ENCODE measurements at regions not wholly inside any gene's neighbourhood (a gene's known extent, or its start where the extent isn't known, plus 50 kb on each side); places are given as distances from the start of the nearest gene placed in this dataset.

DNA sequence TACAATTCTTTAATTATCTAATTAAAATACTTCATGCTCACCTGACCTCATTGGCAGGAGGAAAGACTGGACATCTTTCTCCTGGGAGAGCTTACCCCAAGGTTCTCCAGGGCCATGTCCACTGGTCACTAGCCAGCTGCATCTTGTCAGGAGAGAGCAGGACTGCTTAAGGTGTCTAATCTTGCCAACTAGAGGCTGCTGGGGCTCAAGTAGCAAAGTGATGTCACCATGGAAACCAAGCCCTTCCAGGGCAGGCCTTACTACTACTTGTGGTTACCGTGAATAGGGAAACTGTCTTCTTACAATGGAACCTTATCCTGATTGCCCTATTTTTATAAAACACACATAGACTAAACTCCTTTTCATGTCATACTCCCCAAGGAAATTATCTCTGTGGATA lies 376.4 kb downstream of the SNAPC1 start:
- intact Hi-C loops (cut with micrococcal nuclease), result no loop called here

GRCh38 chr14:62141139-62141538 lies 378.9 kb downstream of the SNAPC1 start:
- intact Hi-C loops (cut with micrococcal nuclease), result no loop called here

DNA sequence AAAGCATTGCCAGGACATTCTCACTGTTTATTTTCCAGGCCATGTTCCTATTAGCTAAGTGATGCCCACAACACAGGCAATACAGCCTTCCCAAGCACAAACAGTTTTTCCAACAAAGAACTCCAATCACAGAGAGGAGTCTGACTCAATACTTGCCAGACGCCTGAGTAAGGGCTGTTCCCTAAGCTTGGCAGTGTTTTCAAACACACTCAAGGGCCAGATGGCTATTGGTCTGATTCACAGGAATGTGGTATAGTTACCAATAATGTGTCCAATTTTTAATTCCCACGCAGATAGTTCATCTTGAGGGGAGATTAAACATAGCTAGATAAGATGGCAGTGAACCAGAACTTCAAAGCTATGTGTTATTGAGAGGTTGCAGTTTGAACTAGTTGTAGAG lies 381.0 kb downstream of the SNAPC1 start:
- intact Hi-C loops (cut with micrococcal nuclease), result no loop called here

DNA sequence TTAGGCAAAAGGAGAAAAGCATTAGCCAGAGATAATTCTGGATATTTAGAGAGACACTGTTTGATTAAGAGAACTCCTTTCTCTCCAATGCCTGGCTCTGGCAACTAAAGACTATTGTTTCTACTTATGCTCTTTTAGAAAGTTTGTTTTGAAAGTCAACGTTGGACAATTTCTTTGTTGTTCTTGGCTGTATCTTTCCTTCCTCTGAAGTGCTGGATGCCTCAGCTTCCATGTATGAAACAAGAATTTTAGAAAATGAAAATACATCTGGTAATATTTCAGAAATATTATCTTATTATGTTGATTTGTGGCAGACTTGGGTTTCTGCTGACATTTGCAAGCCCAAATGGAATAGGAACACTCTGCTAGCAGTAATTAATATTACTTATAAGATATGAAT lies 382.6 kb downstream of the SNAPC1 start:
- intact Hi-C loops (cut with micrococcal nuclease), result no loop called here

- intact Hi-C loops (cut with micrococcal nuclease), result no loop called here
Observed at GRCh38 chr14:62146030-62146429, 383.8 kb downstream of the SNAPC1 start.

DNA sequence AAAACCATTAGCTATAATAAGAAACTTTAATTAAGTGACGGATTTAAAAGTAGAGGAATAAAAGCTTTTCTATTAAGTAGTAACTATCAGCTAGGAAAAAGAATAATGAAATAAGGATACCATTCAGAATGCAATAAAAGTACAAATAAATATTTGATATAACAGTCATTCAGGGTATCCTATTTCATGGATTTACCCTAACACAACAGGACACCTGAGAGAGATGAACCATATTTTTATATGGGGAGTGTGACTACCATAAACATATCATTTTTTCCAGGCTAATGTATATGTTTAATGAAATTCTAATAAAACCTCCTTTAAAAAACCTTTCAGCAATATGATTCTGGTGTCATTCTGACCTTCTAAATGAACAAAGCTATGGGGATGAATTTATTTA lies 393.8 kb downstream of the SNAPC1 start:
- intact Hi-C loops (cut with micrococcal nuclease), result no loop called here

DNA sequence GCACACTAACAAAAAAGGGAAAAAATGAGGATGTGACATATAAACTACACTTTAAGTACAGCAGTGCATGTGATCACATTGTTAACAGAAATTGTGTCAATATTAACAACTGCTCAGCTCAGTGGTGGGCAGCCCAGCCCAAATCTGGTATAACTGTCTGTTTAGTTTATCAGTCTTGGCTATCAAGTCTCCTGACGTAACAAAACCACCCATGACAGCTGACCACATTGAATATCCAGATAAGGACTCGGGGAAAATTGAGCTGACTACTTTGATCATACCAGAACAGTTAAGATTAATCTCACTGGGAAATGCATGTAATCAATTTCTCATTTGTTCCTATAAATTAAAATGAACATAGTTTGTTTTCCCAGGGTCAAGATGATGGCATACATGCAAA lies 396.6 kb downstream of the SNAPC1 start:
- intact Hi-C loops (cut with micrococcal nuclease), result no loop called here

DNA sequence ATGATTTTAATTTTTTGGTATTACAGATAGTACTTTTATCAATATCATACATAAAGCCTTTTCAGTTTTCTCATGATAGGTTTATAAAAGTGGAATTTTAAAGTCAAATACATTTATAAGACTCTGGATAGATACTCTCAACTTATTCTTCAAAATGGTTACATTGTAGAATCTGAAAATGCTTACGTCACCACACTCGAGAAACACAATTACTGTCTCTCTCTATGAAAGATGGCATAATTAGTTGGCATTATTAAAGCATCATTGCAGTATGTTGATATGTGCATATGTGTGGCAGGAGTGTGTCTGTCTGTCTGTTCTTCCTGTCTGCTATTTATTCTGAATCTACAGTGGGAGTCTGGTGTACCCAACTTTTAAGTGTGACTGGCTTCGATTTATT lies 397.1 kb downstream of the SNAPC1 start:
- intact Hi-C loops (cut with micrococcal nuclease), result no loop called here

- intact Hi-C loops (cut with micrococcal nuclease), result loop anchor here (1.0 to 2.0 kb wide), 2 partner anchors 1113 to 1608 kb away; no protein-coding TSS in a partner anchor
Observed at GRCh38 chr14:62162998-62163589, 400.9 kb downstream of the SNAPC1 start.

DNA sequence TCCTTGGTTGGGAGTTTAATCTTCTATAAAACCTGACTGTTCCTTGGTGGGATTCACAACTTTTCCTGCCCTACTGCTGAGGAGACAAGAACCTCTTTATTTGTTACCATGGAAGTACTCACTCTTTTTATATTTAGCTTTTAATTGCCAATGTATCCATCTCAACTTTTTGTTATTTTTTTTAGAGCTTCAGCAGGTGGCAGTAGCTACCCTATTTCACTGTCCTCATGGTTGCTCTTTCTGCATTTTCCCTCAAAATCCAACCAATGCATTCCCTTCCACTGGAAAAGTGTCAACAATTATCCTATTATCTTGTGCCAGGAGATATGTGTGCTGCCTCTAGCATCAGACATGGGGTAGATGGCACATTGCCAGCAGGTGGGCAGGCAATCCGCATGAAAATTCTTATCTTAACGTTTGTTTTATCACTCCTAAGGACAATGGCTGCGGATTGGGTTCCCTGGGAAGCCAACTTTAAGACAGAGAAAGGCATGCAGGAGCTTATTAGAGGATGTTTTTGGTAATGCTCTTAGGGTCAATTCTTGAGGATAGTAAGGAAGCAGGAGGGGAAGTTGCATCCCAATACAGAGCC lies 406.4 kb downstream of the SNAPC1 start:
- intact Hi-C loops (cut with micrococcal nuclease), result no loop called here

DNA sequence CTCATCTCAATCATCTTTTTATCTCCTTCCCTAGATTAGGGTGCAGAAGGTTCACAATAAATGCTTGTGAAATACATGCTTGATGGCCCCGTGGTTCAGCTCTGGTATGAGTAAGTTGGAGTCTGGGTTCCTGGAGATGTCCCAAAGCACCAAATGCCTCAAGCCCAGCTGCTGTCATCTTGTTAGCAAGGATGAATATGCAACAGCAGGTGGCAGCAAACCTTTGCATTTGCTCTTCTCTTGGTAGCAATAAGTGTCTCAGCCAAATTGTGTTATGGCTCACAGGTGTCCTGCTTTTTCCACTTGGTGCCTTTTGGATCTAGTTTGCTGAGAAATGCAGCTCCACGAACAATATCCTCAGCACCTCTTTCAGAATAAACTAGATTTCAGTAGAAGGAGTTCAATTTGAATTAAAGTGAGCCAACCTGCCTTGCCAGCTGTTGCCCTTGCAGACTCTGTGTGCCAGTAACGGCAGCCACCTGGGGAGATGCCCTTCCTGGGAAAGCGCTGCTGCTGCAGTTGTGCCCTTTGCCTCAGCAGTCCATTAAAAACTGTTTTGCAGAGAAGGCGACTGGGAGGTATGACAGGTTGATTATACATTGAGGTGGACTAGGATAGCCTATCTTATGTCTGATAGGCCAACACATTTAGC lies 417.3 kb downstream of the SNAPC1 start:
- intact Hi-C loops (cut with micrococcal nuclease), result loop anchor here (1.0 kb wide), 1 partner anchor 1097 kb away; no protein-coding TSS in a partner anchor

DNA sequence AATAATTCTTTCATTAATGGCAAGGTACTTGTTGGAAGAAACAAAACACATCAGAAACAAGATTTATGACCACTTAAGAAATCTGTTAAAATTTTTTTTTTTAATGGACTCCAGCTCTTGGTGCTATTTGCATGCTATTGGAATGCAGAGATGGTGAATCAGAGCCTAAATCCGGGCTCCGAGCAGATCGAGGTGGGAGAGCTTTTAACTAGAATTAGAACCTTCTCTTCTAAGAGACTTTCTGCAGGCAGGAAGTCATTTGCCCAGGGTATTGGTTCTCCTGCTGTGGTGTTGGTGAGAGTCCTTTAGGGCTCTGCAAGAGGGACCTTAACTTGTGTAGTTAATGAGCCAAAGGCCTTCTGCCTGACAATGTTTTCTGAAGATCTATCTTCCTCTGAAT lies 419.4 kb downstream of the SNAPC1 start:
- intact Hi-C loops (cut with micrococcal nuclease), result no loop called here

- intact Hi-C loops (cut with micrococcal nuclease), result no loop called here
Observed at GRCh38 chr14:62185078-62185477, 422.9 kb downstream of the SNAPC1 start.

- intact Hi-C loops (cut with micrococcal nuclease), result no loop called here
Observed at GRCh38 chr14:62187265-62187664, 425.0 kb downstream of the SNAPC1 start.

- intact Hi-C loops (cut with micrococcal nuclease), result no loop called here
Observed at GRCh38 chr14:62189698-62190097, 427.5 kb downstream of the SNAPC1 start.

- intact Hi-C loops (cut with micrococcal nuclease), result no loop called here
Observed at GRCh38 chr14:62206456-62206855, 444.2 kb downstream of the SNAPC1 start.

- intact Hi-C loops (cut with micrococcal nuclease), result no loop called here
Observed at GRCh38 chr14:62209287-62209899, 447.2 kb downstream of the SNAPC1 start.

DNA sequence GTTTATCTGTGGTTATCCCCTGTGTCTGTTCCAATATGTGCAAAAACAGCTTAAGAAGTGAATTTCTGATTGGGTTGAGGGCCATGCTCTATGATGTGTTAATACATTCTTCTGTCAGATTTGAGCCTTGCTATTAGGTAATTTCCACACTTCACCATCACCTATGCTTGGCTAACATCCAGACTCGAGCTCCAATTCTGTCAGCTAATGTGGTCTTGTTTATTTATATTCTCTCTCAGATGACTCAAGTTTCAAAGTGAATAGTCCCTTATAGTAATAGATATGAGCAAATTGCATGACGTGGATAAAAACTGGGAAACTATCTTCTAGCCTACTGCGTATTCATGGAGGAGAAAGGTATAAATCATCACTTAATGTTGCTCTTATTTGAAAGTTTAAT lies 451.3 kb downstream of the SNAPC1 start:
- intact Hi-C loops (cut with micrococcal nuclease), result no loop called here

- intact Hi-C loops (cut with micrococcal nuclease), result no loop called here
Observed at GRCh38 chr14:62216121-62216520, 453.9 kb downstream of the SNAPC1 start.

DNA sequence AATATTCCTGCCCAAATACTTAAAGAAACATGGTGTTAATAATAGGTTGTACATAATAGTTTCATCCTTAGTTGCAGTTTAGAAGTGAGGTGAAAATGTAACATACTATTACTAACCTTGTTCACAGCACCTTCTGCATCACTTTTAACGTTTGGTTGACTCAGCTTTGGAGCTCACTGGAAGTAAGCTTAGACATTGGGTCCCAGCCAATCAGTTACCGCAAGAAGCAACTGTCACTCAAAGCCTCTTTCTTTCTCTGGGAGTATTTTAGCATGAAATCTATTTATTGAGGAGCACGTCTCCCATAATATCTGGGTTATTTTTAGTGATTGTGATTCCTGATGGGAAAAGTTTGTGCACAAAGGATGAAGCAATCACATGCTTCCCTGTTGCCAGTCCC lies 472.6 kb downstream of the SNAPC1 start:
- intact Hi-C loops (cut with micrococcal nuclease), result no loop called here

- intact Hi-C loops (cut with micrococcal nuclease), result no loop called here
Observed at GRCh38 chr14:62244221-62244620, 482.0 kb downstream of the SNAPC1 start.

- intact Hi-C loops (cut with micrococcal nuclease), result no loop called here
Observed at GRCh38 chr14:62247266-62247665, 485.0 kb downstream of the SNAPC1 start.

DNA sequence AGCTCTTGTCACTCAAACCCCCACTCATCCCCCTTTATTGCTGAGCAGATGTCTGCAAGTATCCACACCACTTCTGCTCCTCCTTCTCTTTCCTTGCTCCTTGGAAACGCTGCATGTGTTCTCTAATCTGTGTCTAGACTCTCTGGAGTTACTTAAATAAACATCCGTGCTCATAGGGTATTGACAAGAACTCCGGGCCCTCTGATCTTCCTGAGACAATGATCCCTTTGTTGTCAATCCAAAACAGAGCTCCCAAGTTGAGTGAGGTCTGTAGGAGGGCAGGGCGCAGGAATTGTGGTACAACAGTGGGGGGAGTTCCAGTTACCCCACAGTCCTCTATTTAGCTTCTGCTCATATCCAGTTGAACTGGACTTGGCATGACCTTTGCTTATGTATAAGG lies 489.0 kb downstream of the SNAPC1 start:
- intact Hi-C loops (cut with micrococcal nuclease), result no loop called here
